H1 (cell line): ENCODE measurements at regions not wholly inside any gene's neighbourhood (a gene's known extent, or its start where the extent isn't known, plus 50 kb on each side); places are given as distances from the start of the nearest gene placed in this dataset.

Experiments
- CTCF ChIA-PET: fragments of 300-600 bp; sonication (Branson Sonifier 250); formaldehyde crosslinking; loops from one replicate; lab custom pipeline; 2021; ENCODE audit not compliant: partially characterized antibody; lab: Charles Lee
- POLR2A ChIA-PET: fragments of 300-600 bp; sonication (Branson Sonifier 250); formaldehyde crosslinking; loops from one replicate; lab custom pipeline; 2021; ENCODE audit warnings: inconsistent platforms; ENCODE audit not compliant: partially characterized antibody; lab: Charles Lee
- DNase-seq, 2 experiments: peaks; one replicate each; pipeline versions ENCODE4 v3.0.0 to v3.0.0-alpha.2; 2010 to 2022; ENCODE audit warnings: low spot score in 2 of 2, low read depth in 1 of 2, mixed read lengths in 1 of 2
- FAIRE-seq: peaks from 2 replicates; lab custom pipeline; 2011; peaks lifted over from hg19 to GRCh38; lab: Jason Lieb, UNC
- H2AFZ ChIP-seq: 2 replicates; pipeline ENCODE4 v1.8.1; 2012; ENCODE audit warnings: low read length, inconsistent platforms
- H2AK5ac ChIP-seq: 2 replicates; pipeline ENCODE4 v1.6.1; 2013; ENCODE audit warnings: low read depth, low read length
- H2BK120ac ChIP-seq: replicated peaks from 2 replicates; pipeline ENCODE3; 2013; ENCODE audit warnings: low read depth, low read length, inconsistent platforms
- H2BK12ac ChIP-seq: 2 replicates; pipeline ENCODE4 v1.6.1; 2013; ENCODE audit warnings: low read depth, low read length
- H2BK15ac ChIP-seq: 2 replicates; pipeline ENCODE4 v1.6.1; 2013; ENCODE audit warnings: low read length
- H2BK20ac ChIP-seq: 2 replicates; pipeline ENCODE4 v1.6.1; 2013; ENCODE audit warnings: low read length
- H2BK5ac ChIP-seq: 2 replicates; pipeline ENCODE4 v1.6.1; 2013; ENCODE audit warnings: low read depth, low read length
- H3K14ac ChIP-seq: 2 replicates; pipeline ENCODE4 v1.6.1; 2013; ENCODE audit warnings: inconsistent platforms; ENCODE audit not compliant: insufficient read length
- H3K18ac ChIP-seq: 2 replicates; pipeline ENCODE4 v1.6.1; 2013; ENCODE audit warnings: low read length; ENCODE audit errors: extremely low read depth
- H3K23ac ChIP-seq: 2 replicates; pipeline ENCODE4 v1.6.1; 2013; ENCODE audit warnings: inconsistent platforms; ENCODE audit not compliant: insufficient read length
- H3K23me2 ChIP-seq: 2 replicates; pipeline ENCODE4 v1.6.1; 2013; ENCODE audit warnings: low read depth, low read length
- H3K27ac ChIP-seq: 2 replicates; pipeline ENCODE4 v1.6.1; 2011; ENCODE audit warnings: low read depth, low read length, inconsistent platforms
- H3K27me3 ChIP-seq, 4 experiments: replicated peaks in 1 of 4; 1 replicate in 1 of 4; 2 replicates in 3 of 4; pipeline versions ENCODE4 v1.6.1 to v1.8.1; 2011 to 2013; ENCODE audit warnings: low read length in 3 of 4, mild to moderate bottlenecking in 3 of 4, inconsistent platforms in 2 of 4, mixed read lengths in 2 of 4, moderate library complexity in 1 of 4; ENCODE audit not compliant: control insufficient read depth in 3 of 4, insufficient read depth in 3 of 4; ENCODE audit errors: extremely low read depth in 1 of 4
- H3K36me3 ChIP-seq, 4 experiments: 2 replicates each; pipeline versions ENCODE4 v1.6.1 to v1.8.1; 2011 to 2013; ENCODE audit warnings: mild to moderate bottlenecking in 4 of 4, low read length in 3 of 4, moderate library complexity in 2 of 4, control low read depth in 1 of 4, inconsistent platforms in 1 of 4; ENCODE audit not compliant: insufficient read depth in 4 of 4, control insufficient read depth in 2 of 4
- H3K4ac ChIP-seq: replicated peaks from 2 replicates; pipeline ENCODE3; 2013; ENCODE audit warnings: low read length, low read depth, mixed read lengths, inconsistent platforms; ENCODE audit not compliant: insufficient read length
- H3K4me1 ChIP-seq, 4 experiments: replicated peaks in 1 of 4; 1 replicate in 1 of 4; 2 replicates in 3 of 4; pipeline versions ENCODE4 v1.6.1 to v1.8.1; 2011 to 2013; ENCODE audit warnings: low read length in 3 of 4, inconsistent platforms in 2 of 4, mixed read lengths in 1 of 4; ENCODE audit not compliant: insufficient read depth in 4 of 4, control insufficient read depth in 3 of 4
- H3K4me2 ChIP-seq, 2 experiments: 2 replicates each; pipeline versions ENCODE4 v1.6.1 to v1.8.1; 2011 to 2013; ENCODE audit warnings: low read depth in 2 of 2, low read length in 2 of 2, control low read depth in 1 of 2, inconsistent platforms in 1 of 2, mild to moderate bottlenecking in 1 of 2; ENCODE audit not compliant: insufficient read depth in 1 of 2
- H3K4me3 ChIP-seq, 4 experiments: fragments of 200-600, 300-600 bp in 1 of 4; sonication (generic), shearing (Covaris generic), sonication (Bioruptor Twin) in 1 of 4; 2 replicates each; pipeline versions ENCODE4 v1.5.1 to v1.8.1; 2011 to 2016; ENCODE audit warnings: low read length in 4 of 4, low read depth in 3 of 4, control low read depth in 2 of 4, inconsistent platforms in 2 of 4, mild to moderate bottlenecking in 2 of 4, mixed read lengths in 1 of 4, moderate library complexity in 1 of 4; ENCODE audit not compliant: insufficient read depth in 2 of 4; ENCODE audit errors: extremely low read depth in 1 of 4
- H3K56ac ChIP-seq: replicated peaks from 2 replicates; pipeline ENCODE3; 2013; ENCODE audit warnings: low read depth, mild to moderate bottlenecking, mixed read lengths, low read length, inconsistent platforms; ENCODE audit not compliant: insufficient read length
- H3K79me1 ChIP-seq: 2 replicates; pipeline ENCODE4 v1.6.1; 2013; ENCODE audit warnings: low read depth, low read length, control low read depth
- H3K79me2 ChIP-seq, 2 experiments: 2 replicates each; pipeline versions ENCODE4 v1.6.1 to v1.8.1; 2012 to 2013; ENCODE audit warnings: low read length in 2 of 2, mild to moderate bottlenecking in 2 of 2, inconsistent platforms in 1 of 2; ENCODE audit not compliant: insufficient read depth in 2 of 2, control insufficient read depth in 1 of 2
- H3K9ac ChIP-seq, 4 experiments: replicated peaks in 1 of 4; 1 replicate in 1 of 4; 2 replicates in 3 of 4; pipeline versions ENCODE4 v1.6.1 to v1.8.1; 2011 to 2013; ENCODE audit warnings: low read depth in 3 of 4, low read length in 3 of 4, control low read depth in 2 of 4, mild to moderate bottlenecking in 2 of 4, moderate library complexity in 2 of 4, inconsistent platforms in 1 of 4; ENCODE audit errors: extremely low read depth in 1 of 4
- H3K9me3 ChIP-seq, 2 experiments: 2 replicates each; pipeline versions ENCODE4 v1.6.1 to v1.8.1; 2012 to 2013; ENCODE audit warnings: mild to moderate bottlenecking in 2 of 2, moderate library complexity in 2 of 2, control low read depth in 1 of 2, inconsistent platforms in 1 of 2, low read depth in 1 of 2, low read length in 1 of 2, mixed read lengths in 1 of 2; ENCODE audit not compliant: insufficient read depth in 2 of 2
- H4K20me1 ChIP-seq, 2 experiments: replicated peaks in 1 of 2; 2 replicates each; pipeline versions ENCODE3 to v1.8.1; 2011 to 2013; ENCODE audit warnings: inconsistent platforms in 2 of 2, low read length in 2 of 2, mild to moderate bottlenecking in 1 of 2; ENCODE audit not compliant: insufficient read depth in 2 of 2, control insufficient read depth in 1 of 2
- H4K5ac ChIP-seq: 2 replicates; pipeline ENCODE4 v1.6.1; 2013; ENCODE audit warnings: low read length, low read depth, mixed read lengths, inconsistent platforms; ENCODE audit not compliant: insufficient read length
- H4K8ac ChIP-seq: 2 replicates; pipeline ENCODE4 v1.8.0; 2013; ENCODE audit warnings: mild to moderate bottlenecking, moderate library complexity, low read length, inconsistent platforms; ENCODE audit not compliant: insufficient read depth; ENCODE audit errors: extremely low read depth
- H4K91ac ChIP-seq: replicated peaks from 2 replicates; pipeline ENCODE3; 2013; ENCODE audit warnings: low read length, mixed read lengths, inconsistent platforms; ENCODE audit not compliant: insufficient read length
- GTF2F1 ChIP-seq: IDR thresholded peaks from 2 replicates; pipeline ENCODE4 v1.6.1; 2012; ENCODE audit warnings: low read depth, low read length, improper control_type of control experiment, borderline replicate concordance
- SUZ12 ChIP-seq: fragments of 200-600 bp; sonication (generic); IDR thresholded peaks from 2 replicates; pipeline ENCODE4 v1.6.1; 2012; ENCODE audit warnings: mild to moderate bottlenecking, inconsistent platforms, low read length, moderate library complexity, mixed read lengths
- WGBS, 2 experiments: shearing (Covaris generic) in 1 of 2; methylation state at CpG; one replicate each; pipeline versions ENCODE4 v1.1.6 to v1.1.7; 2013 to 2015; ENCODE audit warnings: low lambda C conversion rate in 2 of 2, mixed read lengths in 2 of 2, inconsistent platforms in 1 of 2, low coverage in 1 of 2, missing lambda C conversion rate in 1 of 2; ENCODE audit not compliant: insufficient replicate concordance in 2 of 2, insufficient coverage in 1 of 2, insufficient read length in 1 of 2; ENCODE audit errors: extremely low coverage in 1 of 2, missing lambda C conversion rate in 1 of 2; 5-methylcytosine and 5-hydroxymethylcytosine counted together

DNA sequence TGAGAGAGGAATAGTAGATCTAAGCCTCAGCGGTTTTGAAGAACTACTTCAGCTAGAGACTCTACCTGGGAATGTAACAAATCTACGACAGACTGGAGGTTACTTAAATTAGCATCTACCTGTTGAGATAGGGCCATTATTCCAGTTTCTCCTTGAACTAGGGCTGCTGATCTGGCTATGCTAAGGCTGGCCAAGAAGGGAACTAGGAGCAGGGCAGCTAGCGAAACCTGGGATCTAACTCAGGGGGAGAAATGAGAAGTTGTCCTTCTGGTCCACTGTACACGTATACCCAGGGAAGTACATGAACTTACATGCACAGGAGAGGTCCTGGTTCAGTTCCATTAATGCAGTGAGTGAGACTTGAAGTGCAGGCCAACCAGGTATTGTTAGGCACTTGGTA, 156.7 kb downstream of the TRIM27 start:
- CTCF ChIA-PET: interaction anchor here (0.7 to 1.6 kb wide), 4 partner anchors 28 to 72 kb away, joined by 3 to 8 read pairs (median 6); no protein-coding TSS in a partner anchor
- H2BK20ac ChIP-seq: no peak overlapping the region
- H3K27ac ChIP-seq: no peak overlapping the region
- H4K5ac ChIP-seq: no peak overlapping the region
- H3K23ac ChIP-seq: no peak overlapping the region
- no peak overlapping the region for H3K4ac ChIP-seq
- no peak overlapping the region for H3K56ac ChIP-seq
- H3K9me3 ChIP-seq: no peaks in the 10 kb centered on the region
- no peak overlapping the region for H3K9ac ChIP-seq
- POLR2A ChIA-PET: interaction anchor here (0.6 to 1.2 kb wide), 3 partner anchors 9 to 16 kb away, joined by 3 to 4 read pairs (median 3); no protein-coding TSS in a partner anchor
- peaks cover 10 to 46% (median 27%) of the 10 kb centered on the region in 4 experiments for H3K4me1 ChIP-seq
- H3K14ac ChIP-seq: no peak overlapping the region
- no peak overlapping the region for H2AFZ ChIP-seq
- WGBS, 2 experiments: 6% methylated on average over 4 of the region's 4 CpGs; no CpG with 5 or more reads in 1 of the 2 experiments
- no peak overlapping the region for H2BK15ac ChIP-seq
- FAIRE-seq (no peak), DNase-seq (no peak)
- H3K23me2 ChIP-seq: no peaks in the 10 kb centered on the region; the same call in none of the 2 replicates
- H2BK12ac ChIP-seq: peak overlapping the region; percentile 51
- H3K18ac ChIP-seq: no peak overlapping the region
- no peak overlapping the region for H2BK120ac ChIP-seq
- peaks cover 10% of the 10 kb centered on the region in 2 experiments for H4K20me1 ChIP-seq
- H3K79me1 ChIP-seq: no peaks in the 10 kb centered on the region
- no peaks in the 10 kb centered on the region for H3K36me3 ChIP-seq
- H3K4me3 ChIP-seq: peak overlapping the region in 1 of 4 experiments; percentile 59; a peak in 1 of 8 replicates
- H3K4me2 ChIP-seq: peak overlapping the region in 1 of 2 experiments; percentile 81; a peak in 1 of 4 replicates
- no peak overlapping the region for H2BK5ac ChIP-seq
- peaks cover 73 to 97% (median 92%) of the 10 kb centered on the region in 4 experiments for H3K27me3 ChIP-seq
- no peaks in the 10 kb centered on the region for H3K79me2 ChIP-seq
- H4K8ac ChIP-seq: no peak overlapping the region
- H2AK5ac ChIP-seq: no peak overlapping the region
- no peak for TF ChIP-seq GTF2F1
- TF ChIP-seq SUZ12: peak; percentile 20; the same call in 1 of the 2 replicates
- no peak overlapping the region for H4K91ac ChIP-seq
